Fibroblast of skin of back (primary cell): ENCODE measurements at regions not wholly inside any gene's neighbourhood (a gene's known extent, or its start where the extent isn't known, plus 50 kb on each side); places are given as distances from the start of the nearest gene placed in this dataset.
"Not testable (repeated sequence)": the region's sequence is repeated elsewhere in the genome, so short reads cannot be mapped to it uniquely, and the experiment has no call there.

Experiments used
- DNase-seq: peaks from one replicate; pipeline ENCODE4 v3.0.0-alpha.2; 2013

DNA sequence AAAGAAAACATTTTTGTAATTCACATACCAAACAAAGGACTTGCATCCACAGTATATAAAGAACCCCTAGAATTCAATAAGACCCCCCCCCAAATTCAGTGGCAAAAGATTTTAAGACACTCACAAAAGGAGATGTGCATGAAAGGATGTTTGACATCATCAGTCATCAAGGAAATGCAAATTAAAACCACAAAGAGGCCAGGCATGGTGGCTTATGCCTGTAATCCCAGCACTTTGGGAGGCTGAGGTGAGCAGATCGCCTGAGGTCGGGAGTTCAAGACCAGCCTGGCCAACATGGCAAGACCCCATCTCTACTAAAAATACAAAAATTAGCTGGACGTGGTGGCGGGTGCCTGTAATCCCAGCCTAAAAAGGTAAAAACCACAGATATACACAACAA lies 61.3 kb downstream of the AIPL1 start:
- not testable (repeated sequence) for DNase-seq

DNA sequence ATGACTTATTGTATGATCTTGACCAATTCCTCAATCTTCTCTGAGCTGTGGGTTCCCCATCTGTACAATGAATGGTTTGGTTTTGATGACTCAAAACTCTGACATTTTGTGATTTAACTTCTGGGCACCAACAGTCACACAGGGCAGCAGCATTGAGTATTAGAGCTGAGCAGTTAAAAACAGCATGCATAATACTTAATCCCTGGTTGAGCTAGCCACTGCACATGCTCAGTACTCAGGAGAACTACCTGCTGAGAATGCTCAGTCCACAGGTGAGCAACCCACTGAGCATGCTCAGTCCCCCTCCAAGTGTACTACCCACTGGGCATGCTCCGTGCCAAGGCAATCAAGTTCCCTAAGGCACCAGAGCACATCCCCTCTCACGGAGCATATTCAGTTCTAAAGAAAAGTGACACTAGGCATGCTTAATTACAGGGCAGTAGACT lies 68.7 kb downstream of the AIPL1 start:
- no peak for DNase-seq

- DNase-seq, result no peak
Measured at GRCh38 chr17:6365200-6365943, 69.5 kb downstream of the AIPL1 start.

DNA sequence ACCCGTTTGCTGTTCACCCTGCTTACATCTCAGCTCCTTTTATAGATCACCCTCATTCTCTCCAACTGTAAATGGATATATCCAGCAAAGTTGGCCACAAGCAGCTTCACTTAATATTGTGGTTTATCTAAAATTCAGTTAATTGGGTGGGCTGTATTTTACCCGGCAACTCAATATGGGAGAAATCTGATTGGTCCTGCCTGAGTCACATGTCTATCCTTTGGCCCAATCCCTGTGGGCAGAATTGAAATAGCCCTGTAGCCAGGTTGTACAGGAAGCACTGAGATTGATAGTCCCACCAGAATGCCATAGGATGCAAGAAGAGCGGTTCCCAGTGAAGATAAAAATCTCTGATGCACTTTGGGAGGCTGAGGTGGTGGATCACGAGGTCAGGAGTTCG lies 73.2 kb downstream of the AIPL1 start:
- no peak for DNase-seq

GRCh38 chr17:6358131-6358530 lies 76.8 kb downstream of the AIPL1 start:
- DNase-seq, result no peak

DNA sequence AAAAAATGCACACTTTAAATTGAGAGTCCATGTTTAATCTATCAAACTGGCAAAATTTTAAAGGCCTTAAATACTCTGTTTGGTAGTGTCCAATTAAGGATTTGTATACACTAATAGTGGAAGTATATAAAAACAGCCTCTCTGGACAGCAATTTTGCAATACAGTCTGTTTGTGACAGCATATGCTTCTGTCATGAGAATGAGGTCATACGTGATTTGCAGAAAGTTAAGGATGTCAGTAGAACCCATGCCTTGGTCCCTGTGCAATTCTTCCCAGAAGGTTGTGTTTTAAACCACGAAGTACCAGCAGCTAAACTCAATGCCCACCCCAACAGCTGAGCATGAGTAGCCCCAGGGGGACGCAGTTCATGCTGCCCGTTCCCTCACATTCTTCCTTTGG lies 78.4 kb downstream of the AIPL1 start:
- DNase-seq, result no peak

- DNase-seq, result no peak
Measured at GRCh38 chr17:6355196-6355595, 79.7 kb downstream of the AIPL1 start.

DNA sequence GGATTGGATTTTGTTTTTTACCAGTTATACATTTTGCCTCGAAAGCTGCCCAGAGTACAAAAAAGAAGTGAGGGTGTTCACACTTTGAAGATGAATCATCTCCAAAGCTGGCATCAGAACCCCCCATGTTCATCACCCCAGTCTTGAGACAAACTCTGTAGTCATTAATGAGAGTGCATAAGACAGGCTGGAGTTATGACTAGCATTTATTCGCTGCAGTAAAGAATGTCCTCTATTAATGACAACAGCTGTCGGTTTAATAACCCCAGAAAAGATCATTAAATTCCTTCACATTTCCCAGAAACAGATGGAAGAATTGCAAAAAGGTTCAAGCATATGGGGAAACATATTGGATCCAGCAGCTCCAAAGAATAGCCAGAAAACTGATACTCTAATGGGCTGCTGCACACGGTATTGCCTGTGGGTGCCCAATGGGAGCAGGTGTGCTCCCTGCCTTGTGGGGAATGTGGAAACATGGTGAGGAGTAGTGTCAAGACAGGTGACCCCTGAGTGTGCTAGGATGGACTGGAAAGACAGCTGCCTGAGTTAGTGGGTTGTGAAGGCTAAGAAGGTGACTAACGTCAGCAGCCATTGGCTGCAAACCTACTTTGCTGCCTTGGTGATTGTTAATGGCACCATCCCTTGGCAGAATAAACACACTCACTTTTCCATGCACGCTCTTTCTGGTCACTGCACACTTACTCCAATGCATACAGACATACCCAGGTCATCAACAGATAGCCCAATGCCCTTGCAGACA lies 81.9 kb downstream of the AIPL1 start:
- DNase-seq, result no peak

DNA sequence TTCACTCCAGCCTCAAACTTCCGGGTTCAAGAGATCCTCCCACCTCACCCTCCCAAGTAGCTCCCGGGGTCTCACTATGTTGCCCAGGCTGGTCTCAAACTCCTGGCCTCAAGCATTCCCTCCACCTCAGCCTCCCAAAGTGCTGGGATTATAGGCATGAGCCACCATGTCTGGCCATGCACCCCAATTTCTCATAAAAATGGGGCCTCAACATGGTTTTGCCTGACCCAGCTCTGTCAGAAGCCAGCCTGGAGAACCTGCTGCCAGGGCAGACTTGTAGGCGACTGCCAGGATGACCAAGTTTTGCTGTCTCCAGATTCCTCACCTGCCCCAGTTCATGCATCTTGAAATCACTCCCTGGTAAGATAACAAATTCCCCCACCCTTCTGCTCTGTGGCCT lies 82.9 kb downstream of the AIPL1 start:
- DNase-seq, result no peak

DNA sequence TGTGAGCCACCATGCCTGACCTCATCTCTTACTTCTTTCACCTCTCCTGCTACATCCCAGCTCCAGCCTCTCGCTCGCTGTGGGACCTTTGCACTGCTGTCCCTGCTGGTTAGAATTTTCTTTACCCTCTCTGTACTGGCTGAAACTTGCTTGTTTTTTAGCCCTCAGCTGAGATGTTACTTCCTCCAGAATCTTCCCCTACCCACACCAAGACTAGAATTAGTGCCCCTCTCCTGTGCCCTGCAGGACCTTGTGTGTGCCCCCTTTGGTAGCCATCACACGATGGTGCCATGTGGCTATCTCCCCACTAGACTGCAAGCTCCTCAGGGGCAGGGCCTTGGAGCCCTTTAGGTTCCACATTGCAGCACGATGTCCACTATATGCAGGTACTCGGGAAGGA lies 84.1 kb downstream of the AIPL1 start:
- DNase-seq, result no peak

DNA sequence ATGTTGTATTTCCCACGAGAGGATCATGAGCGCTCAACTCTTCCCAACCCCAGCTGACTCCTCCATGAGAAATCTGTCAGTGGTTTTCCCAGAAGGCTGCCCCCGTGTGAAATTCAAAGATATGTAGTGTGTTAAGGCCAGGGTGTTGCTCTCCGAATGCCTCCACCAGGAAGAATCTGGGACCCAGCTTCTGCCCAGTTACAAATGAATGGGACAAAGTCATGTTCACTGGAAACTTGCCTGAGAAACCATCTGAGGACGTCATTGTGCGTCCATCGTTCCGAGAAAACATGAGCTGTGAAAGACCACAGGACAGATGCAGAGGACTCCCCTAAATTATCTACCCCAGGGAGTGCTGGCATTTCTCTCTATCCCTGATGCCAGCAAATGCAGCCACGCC lies 86.0 kb downstream of the AIPL1 start:
- DNase-seq, result no peak

DNA sequence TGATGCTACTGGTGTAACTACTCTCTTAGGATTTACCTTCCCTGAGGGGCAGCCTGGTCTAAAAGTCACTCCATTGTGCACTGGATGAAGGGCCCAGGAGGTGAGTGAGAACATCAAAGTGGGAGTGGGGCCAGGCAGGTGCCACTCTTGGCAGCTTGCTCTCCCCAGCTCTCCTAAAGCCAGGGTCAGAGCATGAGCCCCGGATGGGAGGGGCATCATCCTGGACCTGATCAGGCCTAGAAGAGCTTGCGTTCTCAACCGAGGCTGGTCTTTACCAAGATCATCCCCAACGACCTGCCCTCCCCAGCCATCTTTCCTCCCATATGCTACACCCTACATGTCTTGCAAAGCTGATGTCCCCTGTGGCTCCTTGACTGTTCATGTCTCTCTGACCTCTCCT lies 87.1 kb downstream of the AIPL1 start:
- no peak for DNase-seq

GRCh38 chr17:6346986-6347385 lies 87.9 kb downstream of the AIPL1 start:
- no peak for DNase-seq

- DNase-seq, result no peak
Measured at GRCh38 chr17:6346156-6346786, 88.7 kb downstream of the AIPL1 start.

DNA sequence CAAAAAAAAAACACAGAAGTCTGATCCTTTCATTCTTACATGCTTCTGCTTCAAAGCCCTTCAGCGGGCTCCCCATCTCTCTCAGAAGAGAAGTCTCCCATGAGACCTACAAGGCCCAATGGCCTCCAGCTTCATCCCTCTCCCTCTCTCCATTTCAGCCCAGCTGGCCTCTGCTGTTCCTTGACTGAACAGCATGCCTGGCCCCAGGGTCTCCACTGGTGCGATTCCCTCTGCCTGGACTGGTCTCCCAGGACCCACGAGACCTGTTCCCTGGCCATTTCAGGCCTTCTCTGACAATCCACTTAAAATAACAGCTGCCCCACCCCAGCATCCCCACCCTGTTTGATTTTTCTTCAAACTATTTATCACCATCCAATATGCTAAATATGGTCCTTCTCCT lies 91.2 kb downstream of the AIPL1 start:
- DNase-seq, result no peak

DNA sequence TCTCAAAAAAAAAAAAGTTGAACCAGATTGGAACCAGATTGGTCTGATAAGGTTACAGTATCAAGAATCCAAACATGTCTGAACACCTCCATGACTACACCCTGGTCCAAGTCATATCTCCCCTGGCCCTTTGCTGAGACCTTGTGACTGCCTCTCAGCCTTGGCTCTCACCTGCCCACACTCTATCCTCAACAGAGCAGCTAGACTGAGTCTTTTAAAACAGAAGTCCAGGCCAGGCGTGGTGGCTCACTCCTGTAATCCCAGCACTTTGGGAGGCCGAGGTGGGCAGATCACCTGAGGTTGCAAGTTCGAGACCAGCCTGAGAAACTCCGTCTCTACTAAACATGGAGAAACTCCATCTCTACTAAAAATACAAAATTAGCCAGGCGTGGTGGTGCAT lies 91.7 kb downstream of the AIPL1 start:
- DNase-seq, result no peak

- DNase-seq, result no peak
Measured at GRCh38 chr17:6340708-6341107, 94.2 kb downstream of the AIPL1 start.

DNA sequence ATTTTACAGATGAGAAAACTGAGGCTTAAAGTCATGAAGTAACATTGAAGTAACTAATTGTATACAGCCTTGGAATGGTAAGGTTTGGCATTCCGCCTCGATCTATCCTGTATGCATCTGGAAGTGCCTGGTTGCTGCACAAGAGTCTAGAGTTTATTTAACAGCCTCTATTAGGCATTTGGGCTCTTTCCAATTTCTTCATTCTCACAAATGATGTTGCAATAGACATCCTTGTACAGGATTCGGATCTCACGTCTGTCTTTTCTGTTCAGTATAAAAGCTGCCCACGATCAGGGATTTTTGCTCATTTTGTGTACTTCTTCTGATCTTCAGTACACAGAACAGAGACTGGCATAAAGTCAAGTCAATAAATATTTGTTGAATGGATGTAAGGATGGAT lies 100.5 kb downstream of the AIPL1 start:
- no peak for DNase-seq

GRCh38 chr17:6330936-6331335 lies 104.0 kb downstream of the AIPL1 start:
- DNase-seq, result no peak

GRCh38 chr17:6328279-6328678 lies 106.6 kb downstream of the AIPL1 start:
- DNase-seq, result no peak

DNA sequence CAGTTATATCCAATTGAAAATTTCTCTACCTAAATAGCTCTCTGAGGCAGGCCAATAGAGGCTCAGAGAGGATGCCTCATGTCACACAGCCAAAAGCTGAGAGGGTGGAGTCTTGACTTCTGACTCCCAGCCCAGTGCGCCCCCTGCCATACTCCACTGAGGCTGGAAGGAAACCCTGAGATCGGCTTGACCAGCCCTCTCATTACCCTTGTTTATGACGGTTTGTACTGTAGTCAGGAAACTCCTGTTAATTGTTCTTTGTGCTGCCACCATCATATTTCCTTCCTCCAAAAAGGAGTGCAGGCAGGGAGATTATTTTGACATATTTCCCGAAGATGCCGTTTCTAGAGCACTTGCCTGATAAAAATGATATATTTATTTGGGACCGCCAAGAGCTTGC lies 107.9 kb downstream of the AIPL1 start:
- DNase-seq, result no peak

- no peak for DNase-seq
Measured at GRCh38 chr17:6326483-6326882, 108.4 kb downstream of the AIPL1 start.

GRCh38 chr17:6325741-6326140 lies 109.2 kb downstream of the AIPL1 start:
- no peak for DNase-seq

- no peak for DNase-seq
Measured at GRCh38 chr17:6325051-6325450, 109.9 kb downstream of the AIPL1 start.
